Smooth muscle cell (in vitro differentiated cells): ENCODE measurements at regions not wholly inside any gene's neighbourhood (a gene's known extent, or its start where the extent isn't known, plus 50 kb on each side); places are given as distances from the start of the nearest gene placed in this dataset.

ENCODE experiments used
- DNase-seq: peaks from one replicate; lab custom pipeline; 2025; ENCODE audit not compliant: unreplicated experiment; lab: John Stamatoyannopoulos, UW
- H2AFZ ChIP-seq: fragments of 200-600 bp; sonication (generic); 2 replicates; pipeline ENCODE4 v1.6.0; 2016; ENCODE audit warnings: antibody characterized with exemption, low read depth, mild to moderate bottlenecking
- H3F3A ChIP-seq: fragments of 200-600 bp; sonication (generic); 2 replicates; pipeline ENCODE4 v1.6.0; 2017; ENCODE audit warnings: antibody characterized with exemption, low read depth
- H3K27ac ChIP-seq: fragments of 200-600 bp; sonication (generic); 2 replicates; pipeline ENCODE4 v1.5.1; 2016; ENCODE audit warnings: low read depth, mild to moderate bottlenecking
- H3K27me3 ChIP-seq: fragments of 200-600 bp; sonication (generic); 2 replicates; pipeline ENCODE4 v1.6.1; 2016; ENCODE audit warnings: low read depth, mild to moderate bottlenecking
- H3K36me3 ChIP-seq: fragments of 200-600 bp; sonication (generic); 2 replicates; pipeline ENCODE4 v1.5.1; 2016; ENCODE audit warnings: low read depth
- H3K4me1 ChIP-seq: fragments of 200-600 bp; sonication (generic); 2 replicates; pipeline ENCODE4 v1.5.1; 2016; ENCODE audit warnings: low read depth
- H3K4me2 ChIP-seq: fragments of 200-600 bp; sonication (generic); 2 replicates; pipeline ENCODE4 v1.6.0; 2016; ENCODE audit warnings: mild to moderate bottlenecking
- H3K4me3 ChIP-seq: fragments of 200-600 bp; sonication (generic); 2 replicates; pipeline ENCODE4 v1.5.1; 2016; ENCODE audit warnings: mild to moderate bottlenecking
- H3K79me2 ChIP-seq: fragments of 200-600 bp; sonication (generic); 2 replicates; pipeline ENCODE4 v1.6.0; 2016; ENCODE audit warnings: low read depth, mild to moderate bottlenecking
- H3K9ac ChIP-seq: fragments of 200-600 bp; sonication (generic); 2 replicates; pipeline ENCODE4 v1.6.0; 2016; ENCODE audit warnings: low read depth
- H3K9me3 ChIP-seq: fragments of 200-600 bp; sonication (generic); replicated peaks from 2 replicates; pipeline ENCODE4 v1.5.1; 2016; ENCODE audit warnings: low read depth
- H4K20me1 ChIP-seq: fragments of 200-600 bp; sonication (generic); 2 replicates; pipeline ENCODE4 v1.6.0; 2016; ENCODE audit warnings: low read depth
- whole genome bisulfite sequencing: methylation state at CpG from one replicate; pipeline ENCODE4 v1.1.7; 2016; ENCODE audit warnings: low lambda C conversion rate; 5-methylcytosine and 5-hydroxymethylcytosine counted together
- TF ChIP-seq, protein P1 (sequence below): fragments of 200-600 bp; sonication (generic); IDR thresholded peaks from 2 replicates; pipeline ENCODE4 v1.5.1; 2017; ENCODE audit warnings: borderline replicate concordance, mild to moderate bottlenecking, antibody characterized with exemption; ENCODE audit not compliant: insufficient read depth, poor library complexity, severe bottlenecking

DNA sequence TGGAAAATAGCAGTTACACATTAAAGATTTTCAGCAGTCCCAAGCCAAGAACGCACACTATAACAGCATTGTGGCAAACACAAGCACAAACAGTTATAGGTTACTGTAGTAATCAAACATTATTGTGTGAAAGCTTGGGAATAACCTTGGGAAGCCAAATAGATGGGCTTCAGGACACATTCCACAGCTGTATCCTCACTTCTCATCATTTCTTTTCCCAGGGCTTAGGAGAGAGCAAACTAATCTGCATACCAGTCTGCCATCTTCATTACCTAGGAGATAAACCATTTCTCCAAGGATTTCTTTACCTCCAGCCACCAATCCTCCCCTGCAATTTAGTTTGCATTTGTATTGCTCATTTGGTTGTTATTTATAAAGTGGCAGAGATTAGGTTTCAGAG, 352.4 kb downstream of the SH2D4B start:
- no peak overlapping the region for H2AFZ ChIP-seq
- no peaks in the 10 kb centered on the region for H4K20me1 ChIP-seq
- H3K4me2 ChIP-seq, result no peak overlapping the region
- 84% methylated on average over 1 of the region's 1 CpG for WGBS
- no peak overlapping the region for H3K4me3 ChIP-seq
- TF ChIP-seq, protein P1, sequence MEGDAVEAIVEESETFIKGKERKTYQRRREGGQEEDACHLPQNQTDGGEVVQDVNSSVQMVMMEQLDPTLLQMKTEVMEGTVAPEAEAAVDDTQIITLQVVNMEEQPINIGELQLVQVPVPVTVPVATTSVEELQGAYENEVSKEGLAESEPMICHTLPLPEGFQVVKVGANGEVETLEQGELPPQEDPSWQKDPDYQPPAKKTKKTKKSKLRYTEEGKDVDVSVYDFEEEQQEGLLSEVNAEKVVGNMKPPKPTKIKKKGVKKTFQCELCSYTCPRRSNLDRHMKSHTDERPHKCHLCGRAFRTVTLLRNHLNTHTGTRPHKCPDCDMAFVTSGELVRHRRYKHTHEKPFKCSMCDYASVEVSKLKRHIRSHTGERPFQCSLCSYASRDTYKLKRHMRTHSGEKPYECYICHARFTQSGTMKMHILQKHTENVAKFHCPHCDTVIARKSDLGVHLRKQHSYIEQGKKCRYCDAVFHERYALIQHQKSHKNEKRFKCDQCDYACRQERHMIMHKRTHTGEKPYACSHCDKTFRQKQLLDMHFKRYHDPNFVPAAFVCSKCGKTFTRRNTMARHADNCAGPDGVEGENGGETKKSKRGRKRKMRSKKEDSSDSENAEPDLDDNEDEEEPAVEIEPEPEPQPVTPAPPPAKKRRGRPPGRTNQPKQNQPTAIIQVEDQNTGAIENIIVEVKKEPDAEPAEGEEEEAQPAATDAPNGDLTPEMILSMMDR, result no peak
- no peaks in the 10 kb centered on the region for H3K79me2 ChIP-seq
- no peaks in the 10 kb centered on the region for H3K36me3 ChIP-seq
- DNase-seq, result no peak
- H3K27me3 ChIP-seq, result no peaks in the 10 kb centered on the region
- H3K9me3 ChIP-seq, result no peaks in the 10 kb centered on the region
- no peak overlapping the region for H3K27ac ChIP-seq
- H3K4me1 ChIP-seq, result no peaks in the 10 kb centered on the region
- no peak overlapping the region for H3K9ac ChIP-seq
- H3F3A ChIP-seq, result no peaks in the 10 kb centered on the region

DNA sequence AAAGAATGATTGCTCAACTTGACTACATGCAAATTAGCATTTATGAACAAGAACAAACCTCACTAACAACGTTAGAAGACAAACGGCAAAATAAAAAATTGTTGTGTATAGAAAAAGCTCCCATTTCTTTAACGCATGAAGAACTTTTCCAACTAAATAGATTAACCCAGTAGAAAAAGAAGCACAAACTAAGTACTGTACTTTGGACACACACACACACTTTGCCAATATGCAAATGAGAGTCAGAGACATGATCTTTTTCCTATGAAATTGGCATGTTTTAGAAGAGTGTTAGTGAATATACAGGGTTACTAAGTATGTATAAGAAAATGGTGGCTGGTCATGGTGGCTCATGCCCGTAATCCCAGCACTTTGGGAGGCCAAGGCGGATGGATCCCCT, 355.6 kb downstream of the SH2D4B start:
- WGBS, result 93% methylated on average over 5 of the region's 5 CpGs
- Histone ChIP-seq H3K79me2 (no peaks in the 10 kb centered on the region), H3K36me3 (no peaks in the 10 kb centered on the region), H3K27ac (no peak overlapping the region), H4K20me1 (no peaks in the 10 kb centered on the region), H3K4me3 (no peak overlapping the region), H3K9me3 (no peaks in the 10 kb centered on the region), H3F3A (no peaks in the 10 kb centered on the region), H3K9ac (no peak overlapping the region), H2AFZ (no peak overlapping the region), H3K4me2 (no peak overlapping the region), H3K27me3 (no peaks in the 10 kb centered on the region), H3K4me1 (no peaks in the 10 kb centered on the region)
- no peak for DNase-seq
- TF ChIP-seq, protein P1, result no peak

DNA sequence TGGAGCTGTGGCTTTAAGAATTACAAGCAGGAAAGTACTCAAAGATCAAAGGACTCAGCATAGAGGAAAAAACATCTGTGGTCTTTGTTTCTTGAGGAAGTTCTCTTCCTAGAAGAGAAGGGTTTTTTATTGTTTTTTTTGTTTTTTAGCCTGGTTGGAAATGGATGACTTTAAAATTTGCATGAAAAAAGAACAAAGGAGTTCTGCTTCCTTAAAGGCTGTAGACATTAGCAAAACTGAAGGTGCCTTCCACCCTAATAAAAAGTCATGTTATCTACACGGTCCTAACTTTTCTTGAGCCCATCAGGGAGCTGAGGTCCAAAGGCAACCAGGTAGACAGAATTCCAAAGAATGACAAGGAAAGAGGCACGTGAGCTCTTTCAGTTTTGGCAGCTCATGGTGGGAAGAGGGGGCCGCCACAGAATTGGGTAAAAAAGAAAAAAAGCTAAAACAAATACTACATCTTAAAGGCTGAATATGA, 356.6 kb downstream of the SH2D4B start:
- H3K79me2 ChIP-seq, result no peaks in the 10 kb centered on the region
- no peaks in the 10 kb centered on the region for H3K27me3 ChIP-seq
- no peak overlapping the region for H3K9ac ChIP-seq
- no peaks in the 10 kb centered on the region for H3K36me3 ChIP-seq
- no peaks in the 10 kb centered on the region for H3K9me3 ChIP-seq
- no peak for DNase-seq
- H3K27ac ChIP-seq, result no peak overlapping the region
- H3K4me2 ChIP-seq, result no peak overlapping the region
- TF ChIP-seq, protein P1, result no peak
- no peaks in the 10 kb centered on the region for H3F3A ChIP-seq
- no peak overlapping the region for H2AFZ ChIP-seq
- no peak overlapping the region for H3K4me3 ChIP-seq
- WGBS, result 49% methylated on average over 3 of the region's 3 CpGs
- H3K4me1 ChIP-seq, result no peaks in the 10 kb centered on the region
- H4K20me1 ChIP-seq, result no peaks in the 10 kb centered on the region

DNA sequence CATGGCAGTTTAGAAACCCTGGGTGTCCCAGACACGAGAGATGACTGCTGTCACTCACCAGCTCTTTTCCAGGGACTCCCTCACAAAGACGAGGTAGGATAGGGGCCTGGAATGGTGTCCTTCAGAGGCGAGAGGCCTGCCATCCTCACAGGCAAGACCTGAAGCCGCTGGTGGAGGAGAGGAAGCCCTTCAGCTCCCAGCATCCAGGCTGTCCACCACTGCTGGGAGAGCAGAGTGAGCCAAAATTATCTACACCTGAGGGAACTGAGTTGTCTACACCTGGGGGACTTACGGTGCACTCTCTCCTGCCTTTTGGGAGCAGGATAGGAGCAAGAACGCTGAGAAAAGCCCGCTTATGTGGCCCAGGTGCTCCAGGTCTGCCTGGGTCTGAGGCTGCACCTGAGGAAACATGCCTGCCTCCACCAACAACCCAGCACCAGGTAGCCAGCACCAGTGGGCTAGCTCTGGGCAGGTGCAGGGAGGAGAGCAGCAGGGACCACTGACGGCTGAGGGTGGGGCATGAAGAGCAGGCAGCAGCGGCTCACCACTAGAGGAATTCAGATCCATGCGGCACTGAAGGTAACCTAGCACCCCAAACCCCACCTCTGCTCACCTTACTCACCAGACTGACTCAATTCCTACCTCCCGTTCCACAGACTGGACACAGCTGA, 357.2 kb downstream of the SH2D4B start:
- no peaks in the 10 kb centered on the region for H3K36me3 ChIP-seq
- H3K9me3 ChIP-seq, result no peaks in the 10 kb centered on the region
- no peak overlapping the region for H3K27ac ChIP-seq
- H3K27me3 ChIP-seq, result no peaks in the 10 kb centered on the region
- no peaks in the 10 kb centered on the region for H3F3A ChIP-seq
- no peak for DNase-seq
- no peaks in the 10 kb centered on the region for H3K79me2 ChIP-seq
- no peak overlapping the region for H2AFZ ChIP-seq
- H3K9ac ChIP-seq, result no peak overlapping the region
- H3K4me3 ChIP-seq, result no peak overlapping the region
- WGBS, result 65% methylated on average over 11 of the region's 11 CpGs
- H3K4me1 ChIP-seq, result no peaks in the 10 kb centered on the region
- H4K20me1 ChIP-seq, result no peaks in the 10 kb centered on the region
- TF ChIP-seq, protein P1, result no peak
- no peak overlapping the region for H3K4me2 ChIP-seq
